ENCODE measurements at regions not wholly inside any gene's neighbourhood (a gene's known extent, or its start where the extent isn't known, plus 50 kb on each side); places are given as distances from the start of the nearest gene placed in this dataset.
"Not testable (repeated sequence)": the region's sequence is repeated elsewhere in the genome, so short reads cannot be mapped to it uniquely, and the experiment has no call there.

DNA sequence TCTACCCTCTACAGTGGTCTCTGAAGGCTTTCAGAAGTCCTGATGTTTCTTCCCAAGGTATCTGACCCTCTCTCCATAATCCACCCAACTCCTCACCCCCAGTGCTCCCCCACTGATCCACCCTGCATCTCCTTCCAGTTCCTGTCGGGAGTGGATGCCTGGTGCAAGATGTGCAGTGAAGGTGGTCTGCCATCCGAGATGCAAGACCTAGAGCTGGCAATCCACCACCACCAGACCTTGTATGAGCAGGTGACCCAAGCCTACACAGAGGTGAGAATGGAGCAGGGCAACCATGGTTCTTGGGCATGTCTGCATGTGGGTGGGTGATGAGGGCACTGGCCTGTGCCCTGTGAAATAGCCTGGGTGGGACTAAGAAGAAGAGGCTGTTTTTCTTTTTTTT, 337.8 kb upstream of the ROPN1 start:
- TF ChIP-seq ZFX (IDR thresholded peaks at IDR 0.05), result no peak
- TF ChIP-seq, protein P1, sequence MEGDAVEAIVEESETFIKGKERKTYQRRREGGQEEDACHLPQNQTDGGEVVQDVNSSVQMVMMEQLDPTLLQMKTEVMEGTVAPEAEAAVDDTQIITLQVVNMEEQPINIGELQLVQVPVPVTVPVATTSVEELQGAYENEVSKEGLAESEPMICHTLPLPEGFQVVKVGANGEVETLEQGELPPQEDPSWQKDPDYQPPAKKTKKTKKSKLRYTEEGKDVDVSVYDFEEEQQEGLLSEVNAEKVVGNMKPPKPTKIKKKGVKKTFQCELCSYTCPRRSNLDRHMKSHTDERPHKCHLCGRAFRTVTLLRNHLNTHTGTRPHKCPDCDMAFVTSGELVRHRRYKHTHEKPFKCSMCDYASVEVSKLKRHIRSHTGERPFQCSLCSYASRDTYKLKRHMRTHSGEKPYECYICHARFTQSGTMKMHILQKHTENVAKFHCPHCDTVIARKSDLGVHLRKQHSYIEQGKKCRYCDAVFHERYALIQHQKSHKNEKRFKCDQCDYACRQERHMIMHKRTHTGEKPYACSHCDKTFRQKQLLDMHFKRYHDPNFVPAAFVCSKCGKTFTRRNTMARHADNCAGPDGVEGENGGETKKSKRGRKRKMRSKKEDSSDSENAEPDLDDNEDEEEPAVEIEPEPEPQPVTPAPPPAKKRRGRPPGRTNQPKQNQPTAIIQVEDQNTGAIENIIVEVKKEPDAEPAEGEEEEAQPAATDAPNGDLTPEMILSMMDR (conservative IDR thresholded peaks at IDR 0.05), result no peak
- H3K27ac ChIP-seq, result no peak overlapping the region

DNA sequence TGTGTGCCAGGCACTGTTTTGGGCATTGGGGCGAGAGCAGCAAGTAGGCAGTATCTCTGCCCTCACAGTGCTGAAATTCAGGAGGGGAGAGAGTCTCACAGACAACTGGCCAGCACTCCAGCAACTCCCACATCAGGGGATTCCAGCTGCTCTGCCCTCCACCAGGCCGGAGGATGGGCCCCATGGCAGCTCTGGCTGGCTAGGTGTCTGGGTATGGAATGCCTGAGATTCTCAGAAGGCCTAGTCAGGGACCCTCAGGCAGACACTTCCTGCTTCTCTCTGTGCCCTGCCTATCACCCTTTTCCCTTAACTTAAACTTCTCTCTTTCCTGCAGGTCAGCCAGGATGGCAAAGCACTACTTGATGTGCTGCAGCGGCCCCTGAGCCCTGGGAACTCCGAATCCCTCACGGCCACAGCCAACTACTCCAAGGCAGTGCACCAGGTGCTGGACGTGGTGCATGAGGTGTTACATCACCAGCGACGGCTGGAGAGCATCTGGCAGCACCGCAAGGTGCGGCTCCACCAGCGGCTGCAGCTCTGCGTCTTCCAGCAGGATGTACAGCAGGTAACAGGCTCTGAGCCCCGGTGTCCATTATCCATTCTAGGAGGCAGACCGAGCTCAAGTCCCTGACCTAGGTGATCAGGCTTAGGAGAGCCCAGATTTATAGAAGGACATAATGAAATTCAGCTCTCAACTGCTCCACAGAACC, 342.2 kb upstream of the ROPN1 start:
- no peak overlapping the region for H3K27ac ChIP-seq
- TF ChIP-seq ZFX (IDR thresholded peaks at IDR 0.05), result no peak
- TF ChIP-seq, protein P1 (conservative IDR thresholded peaks at IDR 0.05), result no peak

DNA sequence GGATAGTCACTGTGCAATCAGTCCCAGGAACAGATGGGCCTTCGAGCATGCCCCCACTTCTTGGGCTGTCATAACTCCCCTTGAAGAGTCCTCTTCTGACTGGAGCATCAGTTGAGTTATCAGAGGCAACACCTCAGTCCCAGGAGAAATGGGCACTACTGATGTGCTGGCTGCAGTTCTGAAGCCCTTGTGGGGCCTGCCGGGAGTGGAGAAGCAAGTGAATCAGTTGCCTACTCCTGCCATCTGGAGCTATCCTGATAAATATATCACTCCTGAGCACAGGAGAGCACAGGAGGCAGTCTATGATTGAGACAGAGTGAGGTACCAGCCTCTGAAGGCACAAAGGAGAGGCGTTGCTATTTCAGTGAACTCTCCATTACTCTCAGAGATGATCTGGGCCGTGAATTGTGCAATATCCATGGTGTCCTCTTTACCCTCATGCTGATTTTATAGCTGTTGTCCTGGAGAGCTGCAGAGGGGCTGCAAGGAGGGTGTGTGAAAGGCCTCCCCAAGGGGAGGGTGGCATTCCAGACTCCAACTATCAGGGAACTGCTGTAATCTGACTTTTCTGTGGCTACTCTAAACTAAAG, 344.2 kb upstream of the ROPN1 start:
- TF ChIP-seq, protein P1 (conservative IDR thresholded peaks at IDR 0.05), result no peak

DNA sequence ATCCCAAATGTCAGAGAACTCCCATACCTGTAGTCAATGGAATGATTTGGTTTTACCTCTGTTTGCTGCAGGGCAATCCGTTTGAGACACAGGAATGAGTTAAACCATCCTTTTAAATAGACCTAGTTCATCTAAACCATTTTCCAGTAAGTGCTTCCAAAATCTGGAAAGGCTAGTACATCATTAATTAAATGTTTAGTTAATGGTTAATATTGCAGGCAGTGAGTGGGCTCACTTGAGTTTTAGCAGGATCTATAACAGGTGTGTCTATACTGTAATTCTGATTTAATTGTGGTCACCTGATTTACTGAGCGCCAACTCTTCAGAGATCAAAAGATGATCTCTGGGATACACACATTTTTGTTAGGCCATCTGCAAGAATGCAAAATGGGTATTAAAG, 353.9 kb upstream of the ROPN1 start:
- TF ChIP-seq ZFX (IDR thresholded peaks at IDR 0.05), result no peak
- TF ChIP-seq, protein P1 (conservative IDR thresholded peaks at IDR 0.05), result no peak
- H3K27ac ChIP-seq, result no peak overlapping the region

More for the DNA sequence above, 344.2 kb upstream of the ROPN1 start:
- no peak overlapping the region for H3K27ac ChIP-seq

DNA sequence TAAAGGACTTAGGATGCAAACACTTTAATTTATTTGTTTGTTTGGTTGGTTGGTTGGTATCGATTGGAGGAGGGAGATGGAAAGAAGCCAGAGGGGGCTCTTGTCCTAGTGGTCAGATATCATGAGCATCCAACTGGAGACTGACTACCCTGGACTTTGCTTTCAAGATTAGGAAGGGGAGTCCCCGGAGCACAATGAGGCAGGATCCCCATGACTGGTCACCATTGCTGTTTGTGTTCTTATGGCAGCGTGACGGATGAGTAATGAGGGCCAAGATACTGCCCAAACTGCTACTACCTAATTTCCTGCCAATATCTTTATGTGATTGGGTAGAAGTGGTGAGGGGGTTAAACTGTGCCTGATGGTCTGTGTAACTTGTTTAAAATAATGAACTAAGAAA, 354.6 kb upstream of the ROPN1 start:
- TF ChIP-seq ZFX (IDR thresholded peaks at IDR 0.05), result no peak
- H3K27ac ChIP-seq, result no peak overlapping the region

DNA sequence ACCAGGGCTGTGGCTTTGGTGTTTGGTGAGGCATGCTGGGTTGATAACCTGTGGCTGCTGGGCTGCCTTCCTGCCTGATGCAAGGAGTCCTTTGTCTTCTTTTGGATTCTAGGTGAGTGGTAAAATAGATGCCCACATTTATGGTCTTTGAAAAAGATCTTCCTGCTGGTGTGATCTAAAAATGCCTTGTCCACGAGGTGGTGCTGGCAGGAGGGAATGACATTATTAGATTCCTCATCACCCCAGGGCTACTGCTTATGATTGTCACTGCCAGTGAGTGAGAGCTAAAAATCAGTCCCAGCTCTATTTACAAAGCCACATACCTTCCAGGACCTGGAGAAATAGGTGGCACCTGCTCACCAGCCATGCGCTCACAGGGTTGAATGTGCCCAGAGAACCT, 355.5 kb upstream of the ROPN1 start:
- TF ChIP-seq ZFX (IDR thresholded peaks at IDR 0.05), result no peak
- TF ChIP-seq, protein P1 (conservative IDR thresholded peaks at IDR 0.05), result peak; percentile 27; the same call in 1 of the 2 replicates
- H3K27ac ChIP-seq, result no peak overlapping the region

DNA sequence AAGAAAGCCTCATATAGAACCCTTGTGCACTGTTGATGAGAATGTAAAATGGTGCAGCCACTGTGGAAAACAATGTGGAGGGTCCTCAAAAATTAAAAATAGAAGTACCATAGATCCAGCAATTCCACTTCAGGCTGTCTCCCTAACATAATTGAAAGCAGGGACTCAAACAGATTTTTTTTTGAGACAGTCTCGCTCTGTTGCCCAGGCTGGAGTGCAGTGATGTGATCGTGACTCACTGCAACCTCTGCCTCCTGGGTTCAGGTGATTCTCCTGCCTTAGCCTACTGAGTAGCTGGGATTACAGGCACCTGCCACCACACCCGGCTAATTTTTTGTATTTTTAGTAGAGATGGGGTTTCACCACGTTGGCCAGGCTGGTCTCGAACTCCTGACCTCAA, 356.6 kb upstream of the ROPN1 start:
- not testable (repeated sequence) for H3K27ac ChIP-seq

DNA sequence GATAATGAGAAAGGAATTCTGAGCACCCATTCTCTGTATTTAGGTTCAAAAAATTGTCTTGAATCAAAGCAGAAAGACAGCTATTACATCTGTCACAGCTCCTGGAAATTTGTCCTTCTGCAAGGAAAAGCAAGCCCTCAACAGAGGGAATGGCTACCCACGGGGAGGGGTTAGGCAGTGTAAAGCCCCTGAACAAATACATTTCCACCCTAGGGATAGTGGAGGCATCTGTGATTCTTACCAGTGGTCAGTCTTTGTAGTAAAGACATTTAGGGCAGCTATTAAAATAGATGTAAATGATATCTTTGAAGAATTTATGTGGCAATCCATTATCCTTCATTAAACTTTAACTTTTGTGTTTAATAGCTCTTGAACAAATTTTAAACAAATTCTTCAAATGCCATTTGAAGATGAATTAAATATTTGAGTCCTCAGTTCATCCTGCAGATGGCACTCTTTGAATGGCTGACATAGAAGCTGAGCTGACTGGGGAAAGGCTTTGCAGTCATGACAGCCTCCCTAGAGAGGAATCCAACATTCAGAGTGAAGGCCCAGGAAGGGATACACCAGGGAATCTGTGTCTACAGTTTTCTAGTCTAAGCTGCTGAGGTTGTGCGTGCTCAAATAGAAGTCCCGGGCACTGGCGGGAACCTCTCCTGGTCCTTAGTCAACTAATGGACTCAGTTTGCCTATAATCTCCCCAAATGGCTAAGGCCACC, 359.7 kb upstream of the ROPN1 start:
- H3K27ac ChIP-seq, result no peak overlapping the region
- TF ChIP-seq ZFX (IDR thresholded peaks at IDR 0.05), result no peak
- TF ChIP-seq, protein P1 (conservative IDR thresholded peaks at IDR 0.05), result peak; percentile 82
